Activated T-helper 2 cell treated with anti-CD3 and anti-CD28 coated beads, Interferon-gamma antibody, Interleukin-2, Interleukin-4, amounts not matched to agents 10 μg/mL and 5 μg/mL and 100 μg/mL, durations not matched to agents 14 hours and 24 hours and 36 hours (primary cell): ENCODE measurements at regions not wholly inside any gene's neighbourhood (a gene's known extent, or its start where the extent isn't known, plus 50 kb on each side); places are given as distances from the start of the nearest gene placed in this dataset.
"Not testable (repeated sequence)": the region's sequence is repeated elsewhere in the genome, so short reads cannot be mapped to it uniquely, and the experiment has no call there.

Source experiments
- DNase-seq: peaks from one replicate; pipeline ENCODE4 v3.0.0; 2021; ENCODE audit warnings: low spot score
- H3K27ac Mint-ChIP-seq: one replicate; pipeline ENCODE4 v1.8.0; 2021; ENCODE audit warnings: mixed read lengths
- H3K27me3 Mint-ChIP-seq: one replicate; pipeline ENCODE4 v1.8.0; 2021; ENCODE audit warnings: low read depth, mixed read lengths
- H3K36me3 Mint-ChIP-seq: one replicate; pipeline ENCODE4 v1.8.0; 2021; ENCODE audit warnings: low read depth, mixed read lengths
- H3K4me1 Mint-ChIP-seq: one replicate; pipeline ENCODE4 v1.8.0; 2021; ENCODE audit warnings: low read depth, mixed read lengths
- H3K4me3 Mint-ChIP-seq: one replicate; pipeline ENCODE4 v1.8.0; 2021; ENCODE audit warnings: low read depth, mild to moderate bottlenecking, moderate library complexity, mixed read lengths
- H3K9me3 Mint-ChIP-seq: one replicate; pipeline ENCODE4 v1.8.0; 2021; ENCODE audit warnings: mixed read lengths
- intact Hi-C: fragments of 100-400 bp; cut with micrococcal nuclease; formaldehyde crosslinking; loops from one replicate; pipeline ENCODE4 v1.15.1; 2023

- Mint-ChIP-seq H3K4me1 (no peaks in the 10 kb centered on the region), H3K27ac (no peak overlapping the region)
- intact Hi-C loops: no loop called here
These were observed 697.3 kb downstream of the TFAP2A start for GRCh38 chr6:9717568-9717967.

GRCh38 chr6:9711365-9711764 is 703.5 kb downstream of the TFAP2A start:
- no peaks in the 10 kb centered on the region for H3K9me3 Mint-ChIP-seq
- intact Hi-C loops: no loop called here
- no peak overlapping the region for H3K27ac Mint-ChIP-seq
- H3K4me1 Mint-ChIP-seq: no peaks in the 10 kb centered on the region
- no peaks in the 10 kb centered on the region for H3K27me3 Mint-ChIP-seq
- no peak for DNase-seq
- H3K4me3 Mint-ChIP-seq: no peak overlapping the region
- H3K36me3 Mint-ChIP-seq: no peaks in the 10 kb centered on the region

More at GRCh38 chr6:9717568-9717967, 697.3 kb downstream of the TFAP2A start:
- Mint-ChIP-seq H3K36me3 (no peaks in the 10 kb centered on the region), H3K4me3 (no peak overlapping the region), H3K27me3 (no peaks in the 10 kb centered on the region), H3K9me3 (peaks cover 4% of the 10 kb centered on the region)
- DNase-seq: no peak

DNA sequence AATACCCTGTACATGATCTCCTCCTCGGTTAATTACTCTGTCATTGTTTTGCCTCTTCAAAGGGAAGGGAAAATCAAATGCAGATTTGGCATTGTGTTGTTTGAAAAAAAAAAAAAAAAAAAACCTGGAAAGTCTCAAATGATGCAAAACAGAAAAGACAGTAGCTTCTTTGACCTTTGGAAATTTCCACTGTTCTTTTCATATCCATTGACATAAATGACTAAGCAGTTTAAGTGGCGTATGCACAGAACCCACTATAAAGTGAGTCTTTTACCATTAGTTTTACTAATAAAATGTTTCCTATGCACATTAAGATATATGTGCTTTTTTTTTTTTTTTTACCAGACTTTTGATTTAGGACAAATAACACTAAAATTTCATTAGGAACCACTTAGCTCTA is 704.3 kb downstream of the TFAP2A start:
- no peak overlapping the region for H3K4me3 Mint-ChIP-seq
- H3K27me3 Mint-ChIP-seq: no peaks in the 10 kb centered on the region
- H3K4me1 Mint-ChIP-seq: no peaks in the 10 kb centered on the region
- no peak overlapping the region for H3K27ac Mint-ChIP-seq
- intact Hi-C loops: no loop called here
- no peaks in the 10 kb centered on the region for H3K9me3 Mint-ChIP-seq
- no peak for DNase-seq
- no peaks in the 10 kb centered on the region for H3K36me3 Mint-ChIP-seq

DNA sequence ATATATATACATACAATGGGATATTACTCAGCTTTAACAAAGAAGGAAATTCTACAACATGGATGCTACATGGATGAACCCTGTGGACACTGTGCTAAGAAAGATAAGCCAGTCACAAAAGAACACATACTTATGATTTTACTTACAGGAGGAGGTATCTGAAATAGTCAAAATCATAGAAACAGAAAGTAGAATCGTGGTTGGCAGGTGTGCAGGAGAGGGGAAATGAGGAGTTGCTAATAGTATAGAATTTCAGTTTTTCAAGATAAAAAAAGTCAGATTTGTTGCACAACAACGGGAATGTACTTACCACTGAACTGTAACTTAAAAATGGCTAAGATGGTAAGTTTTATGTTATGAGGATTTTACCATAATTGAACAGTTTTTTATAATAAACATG is 706.3 kb downstream of the TFAP2A start:
- H3K9me3 Mint-ChIP-seq: peaks cover 4% of the 10 kb centered on the region
- H3K4me3 Mint-ChIP-seq: no peak overlapping the region
- no peaks in the 10 kb centered on the region for H3K4me1 Mint-ChIP-seq
- no peaks in the 10 kb centered on the region for H3K27me3 Mint-ChIP-seq
- intact Hi-C loops: no loop called here
- no peaks in the 10 kb centered on the region for H3K36me3 Mint-ChIP-seq
- no peak overlapping the region for H3K27ac Mint-ChIP-seq
- DNase-seq: no peak

DNA sequence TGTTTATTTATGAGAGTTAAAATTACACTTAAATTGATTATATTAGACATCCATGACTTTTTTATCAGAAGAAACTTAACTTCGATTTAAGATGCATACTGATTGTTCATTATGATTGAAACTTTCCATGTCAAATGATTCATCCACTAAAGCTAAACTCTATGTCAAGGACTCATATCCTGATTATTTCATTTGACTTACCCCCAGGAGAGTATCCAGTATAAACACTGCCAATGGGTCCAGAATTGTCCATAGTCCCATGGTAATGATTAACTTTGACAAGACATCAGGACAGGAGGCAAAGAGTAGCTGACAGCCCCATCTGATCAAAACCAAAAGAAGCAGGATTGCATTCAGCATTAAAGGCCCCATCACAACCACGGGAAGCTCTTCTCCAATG is 709.9 kb downstream of the TFAP2A start:
- intact Hi-C loops: no loop called here
- peaks cover 4% of the 10 kb centered on the region for H3K9me3 Mint-ChIP-seq
- no peak for DNase-seq
- H3K4me3 Mint-ChIP-seq: no peak overlapping the region
- H3K27ac Mint-ChIP-seq: no peak overlapping the region
- H3K27me3 Mint-ChIP-seq: no peaks in the 10 kb centered on the region
- H3K4me1 Mint-ChIP-seq: no peaks in the 10 kb centered on the region
- no peaks in the 10 kb centered on the region for H3K36me3 Mint-ChIP-seq

DNA sequence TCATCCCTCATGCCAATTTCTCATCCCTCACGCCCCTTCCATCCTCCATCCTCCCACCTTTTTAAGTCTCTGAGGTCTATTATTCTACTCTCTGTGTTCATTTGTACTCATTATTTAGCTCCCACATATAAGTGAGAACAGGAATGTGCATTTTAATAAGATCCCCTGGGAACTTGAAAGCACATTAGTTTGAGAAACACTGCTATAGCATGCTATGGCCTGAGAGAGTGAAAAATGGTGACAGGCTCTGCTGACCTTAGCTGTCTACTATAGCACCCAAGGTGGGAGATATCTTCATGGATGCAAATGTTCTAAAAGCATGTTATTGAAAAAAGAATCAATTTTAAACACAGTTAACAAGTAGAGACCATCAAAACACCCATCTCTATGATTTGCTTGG is 712.0 kb downstream of the TFAP2A start:
- H3K27ac Mint-ChIP-seq: no peak overlapping the region
- H3K9me3 Mint-ChIP-seq: peaks cover 4% of the 10 kb centered on the region
- H3K4me3 Mint-ChIP-seq: no peak overlapping the region
- no peak for DNase-seq
- intact Hi-C loops: no loop called here
- no peaks in the 10 kb centered on the region for H3K4me1 Mint-ChIP-seq
- H3K36me3 Mint-ChIP-seq: no peaks in the 10 kb centered on the region
- no peaks in the 10 kb centered on the region for H3K27me3 Mint-ChIP-seq

DNA sequence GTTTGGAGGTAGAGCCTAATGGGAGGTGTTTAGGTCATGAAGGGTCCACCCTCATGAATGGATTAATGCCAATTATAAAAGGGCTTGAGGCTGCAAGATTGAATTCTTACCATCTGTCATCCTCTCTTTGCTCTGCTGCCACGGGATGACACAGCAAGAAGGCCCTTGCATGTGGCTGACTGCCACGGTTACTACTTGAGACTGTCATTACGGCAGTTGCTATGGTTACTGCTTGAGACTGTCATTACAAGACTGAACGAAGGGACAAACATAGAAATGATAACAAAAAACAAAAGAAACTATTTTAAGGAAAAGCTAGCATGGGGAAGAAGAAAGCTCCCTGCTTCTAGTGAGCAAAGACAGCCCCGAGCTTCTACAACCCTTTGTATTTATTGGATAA is 715.0 kb downstream of the TFAP2A start:
- no peak overlapping the region for H3K27ac Mint-ChIP-seq
- H3K4me3 Mint-ChIP-seq: no peak overlapping the region
- intact Hi-C loops: no loop called here
- no peaks in the 10 kb centered on the region for H3K4me1 Mint-ChIP-seq
- no peaks in the 10 kb centered on the region for H3K36me3 Mint-ChIP-seq
- DNase-seq: no peak
- H3K9me3 Mint-ChIP-seq: no peaks in the 10 kb centered on the region
- no peaks in the 10 kb centered on the region for H3K27me3 Mint-ChIP-seq

DNA sequence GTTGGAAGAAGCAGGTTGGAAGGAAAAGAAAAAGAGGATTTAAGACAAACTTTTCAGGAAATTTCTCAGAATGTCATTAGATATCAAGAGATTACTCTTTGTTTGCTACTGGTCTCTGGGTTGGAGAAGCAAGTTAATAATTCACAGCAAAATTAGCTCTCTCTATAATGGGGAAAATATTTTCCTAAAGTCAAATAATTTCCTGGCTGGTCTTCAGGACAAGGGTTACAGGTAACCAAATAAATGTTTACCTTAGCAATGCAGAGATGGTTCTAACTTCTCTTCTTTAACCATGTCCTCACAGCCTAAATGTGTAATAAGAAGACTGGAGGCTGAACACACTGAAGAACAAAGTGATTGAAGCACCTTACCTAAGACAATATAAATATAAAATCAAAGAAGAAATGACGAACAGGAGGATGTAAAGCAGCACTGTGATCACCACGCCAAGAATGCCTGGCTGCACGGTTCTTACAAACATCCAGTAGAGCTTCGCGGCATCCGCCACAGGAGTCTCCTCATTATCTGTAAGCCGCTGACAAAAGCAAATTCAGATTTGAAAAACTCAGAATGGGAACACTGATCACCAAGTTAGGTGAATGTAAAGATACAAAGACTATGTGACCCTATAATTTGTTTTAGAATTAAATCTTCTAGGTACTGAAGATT is 717.5 kb downstream of the TFAP2A start:
- H3K36me3 Mint-ChIP-seq: no peaks in the 10 kb centered on the region
- intact Hi-C loops: no loop called here
- no peak overlapping the region for H3K27ac Mint-ChIP-seq
- no peaks in the 10 kb centered on the region for H3K9me3 Mint-ChIP-seq
- no peak overlapping the region for H3K4me3 Mint-ChIP-seq
- no peak for DNase-seq
- H3K27me3 Mint-ChIP-seq: no peaks in the 10 kb centered on the region
- H3K4me1 Mint-ChIP-seq: no peaks in the 10 kb centered on the region

- Mint-ChIP-seq H3K36me3 (no peaks in the 10 kb centered on the region), H3K27ac (no peak overlapping the region), H3K4me3 (no peak overlapping the region), H3K27me3 (no peaks in the 10 kb centered on the region), H3K4me1 (no peaks in the 10 kb centered on the region), H3K9me3 (peaks cover 4% of the 10 kb centered on the region)
- DNase-seq: no peak
- intact Hi-C loops: no loop called here
These were observed 724.5 kb downstream of the TFAP2A start for GRCh38 chr6:9690388-9690787.

- H3K4me1 Mint-ChIP-seq, DNase-seq, H3K4me3 Mint-ChIP-seq, H3K36me3 Mint-ChIP-seq, intact Hi-C loops, H3K27me3 Mint-ChIP-seq, H3K27ac Mint-ChIP-seq: not testable (repeated sequence)
- peaks cover 19% of the 10 kb centered on the region for H3K9me3 Mint-ChIP-seq
These were observed 734.1 kb downstream of the TFAP2A start for GRCh38 chr6:9680727-9681126.

DNA sequence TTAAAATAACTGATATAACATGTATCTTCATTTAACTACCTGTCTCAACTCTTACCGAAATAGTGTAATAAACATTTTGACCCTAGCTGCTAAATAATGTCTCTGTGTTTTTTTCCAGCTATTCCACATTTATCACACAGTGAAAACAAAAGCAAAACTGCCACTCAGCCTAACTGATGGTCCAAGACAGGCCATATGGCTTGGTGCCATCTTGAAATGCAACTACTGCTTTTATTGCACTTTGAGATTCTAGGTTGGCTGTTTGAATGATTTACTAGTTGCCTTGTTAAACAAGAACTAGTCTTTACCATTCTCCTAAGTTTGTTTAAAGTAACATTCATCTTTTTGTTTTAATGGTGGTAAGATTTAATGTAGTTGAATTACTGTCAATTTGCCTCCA is 739.8 kb downstream of the TFAP2A start:
- no peak overlapping the region for H3K27ac Mint-ChIP-seq
- H3K9me3 Mint-ChIP-seq: peaks cover 9% of the 10 kb centered on the region
- no peaks in the 10 kb centered on the region for H3K4me1 Mint-ChIP-seq
- DNase-seq: no peak
- intact Hi-C loops: no loop called here
- H3K36me3 Mint-ChIP-seq: no peaks in the 10 kb centered on the region
- H3K4me3 Mint-ChIP-seq: no peak overlapping the region
- H3K27me3 Mint-ChIP-seq: no peaks in the 10 kb centered on the region

DNA sequence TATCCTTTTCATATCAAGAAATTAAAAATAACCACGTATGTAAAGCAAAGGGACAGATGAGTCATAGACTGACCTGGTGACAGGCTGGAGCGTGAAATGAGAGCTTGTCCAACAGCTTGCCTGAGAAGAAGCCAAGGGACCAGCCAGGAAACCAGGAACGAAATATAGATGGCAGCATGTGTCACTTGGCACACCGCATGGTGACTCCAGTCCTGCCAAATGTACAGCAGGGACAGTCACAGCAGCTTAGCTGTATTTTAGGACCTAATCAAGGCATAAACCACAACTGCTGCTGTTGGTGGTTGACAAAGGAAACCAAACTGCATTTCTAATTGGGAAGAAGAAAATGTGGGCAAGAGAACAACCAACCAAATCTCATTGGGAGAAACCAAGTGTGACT is 755.0 kb downstream of the TFAP2A start:
- Mint-ChIP-seq H3K4me1 (no peaks in the 10 kb centered on the region), H3K4me3 (no peak overlapping the region), H3K9me3 (peaks cover 8% of the 10 kb centered on the region), H3K27me3 (no peaks in the 10 kb centered on the region), H3K27ac (no peak overlapping the region), H3K36me3 (no peaks in the 10 kb centered on the region)
- intact Hi-C loops: no loop called here
- no peak for DNase-seq

DNA sequence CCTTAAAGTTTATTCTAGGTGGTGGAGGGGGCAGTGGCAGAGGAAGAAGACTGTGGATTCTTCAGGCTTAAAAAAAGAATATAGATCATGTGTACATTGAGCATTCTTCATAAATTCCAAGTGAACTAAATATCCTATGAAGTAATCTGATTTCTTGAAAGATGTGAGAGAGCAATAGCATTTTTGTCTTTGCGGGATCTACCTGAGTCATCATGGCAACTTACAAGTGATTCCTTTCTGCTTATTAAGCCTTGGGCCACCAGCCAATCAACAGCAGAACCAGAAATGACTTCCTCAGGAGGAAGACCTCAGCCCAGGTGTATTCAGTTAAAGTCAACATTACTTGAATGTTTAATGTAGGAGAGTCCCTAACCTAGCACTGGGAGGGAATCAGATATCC is 756.9 kb downstream of the TFAP2A start:
- H3K4me1 Mint-ChIP-seq: no peaks in the 10 kb centered on the region
- H3K9me3 Mint-ChIP-seq: peaks cover 14% of the 10 kb centered on the region
- no peaks in the 10 kb centered on the region for H3K27me3 Mint-ChIP-seq
- H3K4me3 Mint-ChIP-seq: no peak overlapping the region
- intact Hi-C loops: no loop called here
- H3K27ac Mint-ChIP-seq: no peak overlapping the region
- DNase-seq: no peak
- no peaks in the 10 kb centered on the region for H3K36me3 Mint-ChIP-seq

- H3K36me3 Mint-ChIP-seq: no peaks in the 10 kb centered on the region
- no peaks in the 10 kb centered on the region for H3K4me1 Mint-ChIP-seq
- no peak overlapping the region for H3K4me3 Mint-ChIP-seq
- H3K27me3 Mint-ChIP-seq: no peaks in the 10 kb centered on the region
- no peak for DNase-seq
- intact Hi-C loops: no loop called here
- H3K9me3 Mint-ChIP-seq: peaks cover 16% of the 10 kb centered on the region
- no peak overlapping the region for H3K27ac Mint-ChIP-seq
These were observed 767.3 kb downstream of the TFAP2A start for GRCh38 chr6:9647599-9647998.
